ENCODE measurements at regions not wholly inside any gene's neighbourhood (a gene's known extent, or its start where the extent isn't known, plus 50 kb on each side); places are given as distances from the start of the nearest gene placed in this dataset.

DNA sequence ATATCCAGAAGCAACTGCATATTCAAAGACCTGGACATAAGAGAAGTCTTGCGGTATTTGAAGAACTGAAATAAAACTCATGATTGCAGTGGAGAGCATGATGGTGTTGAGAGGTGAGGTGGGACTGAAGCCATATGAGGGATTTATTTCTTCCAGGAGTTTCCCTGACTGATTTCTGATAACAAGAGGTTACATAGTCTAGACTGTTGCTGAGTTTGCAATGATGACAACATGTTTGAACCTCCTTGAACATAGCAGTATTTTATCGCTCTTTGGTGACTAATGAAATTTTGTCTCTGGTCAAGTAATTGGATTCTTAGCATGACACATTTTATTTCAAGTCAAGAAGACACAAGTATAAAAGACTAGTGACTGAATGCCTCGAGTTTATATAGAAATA is 61.8 kb downstream of the ACTBL2 start:
- H3K9me3 ChIP-seq (ENCODE audit: control insufficient read depth, low read length): no peaks in the 10 kb centered on the region
- Mint-ChIP-seq H3K4me3 (no peak overlapping the region), H3K9me3 (no peaks in the 10 kb centered on the region), H3K4me1 (peaks cover 9% of the 10 kb centered on the region), H3K36me3 (ENCODE audit: low read depth) (no peaks in the 10 kb centered on the region), H3K27ac (no peak overlapping the region), H3K27me3 (ENCODE audit: insufficient read depth) (no peaks in the 10 kb centered on the region)
- 83 to 87% methylated on average over 3 of the region's 3 CpGs for WGBS, 2 experiments (ENCODE audit: insufficient coverage in 1 of 2, insufficient read length in 1 of 2)
- TF ChIP-seq, protein P1, sequence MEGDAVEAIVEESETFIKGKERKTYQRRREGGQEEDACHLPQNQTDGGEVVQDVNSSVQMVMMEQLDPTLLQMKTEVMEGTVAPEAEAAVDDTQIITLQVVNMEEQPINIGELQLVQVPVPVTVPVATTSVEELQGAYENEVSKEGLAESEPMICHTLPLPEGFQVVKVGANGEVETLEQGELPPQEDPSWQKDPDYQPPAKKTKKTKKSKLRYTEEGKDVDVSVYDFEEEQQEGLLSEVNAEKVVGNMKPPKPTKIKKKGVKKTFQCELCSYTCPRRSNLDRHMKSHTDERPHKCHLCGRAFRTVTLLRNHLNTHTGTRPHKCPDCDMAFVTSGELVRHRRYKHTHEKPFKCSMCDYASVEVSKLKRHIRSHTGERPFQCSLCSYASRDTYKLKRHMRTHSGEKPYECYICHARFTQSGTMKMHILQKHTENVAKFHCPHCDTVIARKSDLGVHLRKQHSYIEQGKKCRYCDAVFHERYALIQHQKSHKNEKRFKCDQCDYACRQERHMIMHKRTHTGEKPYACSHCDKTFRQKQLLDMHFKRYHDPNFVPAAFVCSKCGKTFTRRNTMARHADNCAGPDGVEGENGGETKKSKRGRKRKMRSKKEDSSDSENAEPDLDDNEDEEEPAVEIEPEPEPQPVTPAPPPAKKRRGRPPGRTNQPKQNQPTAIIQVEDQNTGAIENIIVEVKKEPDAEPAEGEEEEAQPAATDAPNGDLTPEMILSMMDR (conservative IDR thresholded peaks at IDR 0.05): no peak
- no peaks in the 10 kb centered on the region for H3K4me1 ChIP-seq (ENCODE audit: control insufficient read depth, insufficient read depth, low read length)
- no peaks in the 10 kb centered on the region for H3K27me3 ChIP-seq (ENCODE audit: control insufficient read depth, insufficient read depth, low read length, poor library complexity, severe bottlenecking)
- H3K27ac ChIP-seq (ENCODE audit: low read depth, low read length): no peak overlapping the region
- DNase-seq: no peak
- no peaks in the 10 kb centered on the region for H3K36me3 ChIP-seq (ENCODE audit: control insufficient read depth, insufficient read depth, low read length)
- no peak overlapping the region for H3K9ac ChIP-seq (ENCODE audit: extremely low read depth, low read length, poor library complexity, severe bottlenecking)
- no peak overlapping the region for H3K4me3 ChIP-seq (ENCODE audit: low read length)

DNA sequence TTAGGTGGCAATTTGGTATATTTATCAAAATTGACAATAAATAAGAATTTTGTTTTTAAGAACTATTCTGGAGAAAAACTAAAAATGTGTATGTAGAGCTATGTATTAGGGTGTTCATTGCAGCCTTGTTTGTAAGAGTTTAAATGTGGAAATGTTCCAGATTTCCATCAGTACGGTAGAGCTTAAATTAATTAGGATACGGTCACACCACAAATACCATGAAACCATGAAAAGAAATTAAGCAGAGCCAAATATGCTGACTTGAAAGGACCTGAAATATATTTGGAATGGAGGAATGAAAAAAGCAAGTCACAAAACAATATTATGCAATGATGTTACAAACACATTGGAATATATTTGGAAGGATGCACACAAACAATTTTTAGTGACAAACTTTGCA is 64.6 kb downstream of the ACTBL2 start:
- no peaks in the 10 kb centered on the region for H3K36me3 Mint-ChIP-seq (ENCODE audit: low read depth)

DNA sequence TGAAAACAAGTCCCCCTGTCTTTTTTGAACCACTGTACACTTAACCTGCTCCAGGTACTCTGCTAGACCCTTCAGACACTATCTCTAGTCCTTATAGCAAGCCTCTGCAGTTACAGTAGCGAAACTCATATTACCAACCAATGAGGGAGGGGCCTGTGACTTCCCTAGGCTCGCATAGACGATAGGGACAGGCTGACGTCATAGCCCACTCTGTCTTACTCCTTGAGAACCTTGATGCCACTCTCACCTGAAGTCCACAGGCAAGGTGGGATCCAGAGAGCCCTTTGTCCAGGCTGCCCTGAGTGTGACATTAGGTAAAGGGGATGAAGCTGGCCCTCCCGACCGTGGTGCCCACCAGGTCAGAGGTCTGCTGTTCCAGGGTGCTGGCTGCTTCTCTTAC is 65.3 kb downstream of the ACTBL2 start:
- Mint-ChIP-seq H3K4me3 (no peak overlapping the region), H3K36me3 (ENCODE audit: low read depth) (no peaks in the 10 kb centered on the region), H3K27me3 (ENCODE audit: insufficient read depth) (no peaks in the 10 kb centered on the region), H3K4me1 (peaks cover 9% of the 10 kb centered on the region), H3K27ac (no peak overlapping the region), H3K9me3 (no peaks in the 10 kb centered on the region)
- H3K36me3 ChIP-seq (ENCODE audit: control insufficient read depth, insufficient read depth, low read length): no peaks in the 10 kb centered on the region
- H3K27me3 ChIP-seq (ENCODE audit: control insufficient read depth, insufficient read depth, low read length, poor library complexity, severe bottlenecking): no peaks in the 10 kb centered on the region
- WGBS, 2 experiments (ENCODE audit: insufficient coverage in 1 of 2, insufficient read length in 1 of 2): 89 to 90% methylated on average over 4 to 6 of the region's 6 CpGs
- no peaks in the 10 kb centered on the region for H3K4me1 ChIP-seq (ENCODE audit: control insufficient read depth, insufficient read depth, low read length)
- DNase-seq: no peak
- H3K9me3 ChIP-seq (ENCODE audit: control insufficient read depth, low read length): no peaks in the 10 kb centered on the region
- TF ChIP-seq, protein P1 (conservative IDR thresholded peaks at IDR 0.05): no peak
- no peak overlapping the region for H3K27ac ChIP-seq (ENCODE audit: low read depth, low read length)
- H3K9ac ChIP-seq (ENCODE audit: extremely low read depth, low read length, poor library complexity, severe bottlenecking): no peak overlapping the region
- no peak overlapping the region for H3K4me3 ChIP-seq (ENCODE audit: low read length)

More for the DNA sequence above, 64.6 kb downstream of the ACTBL2 start:
- WGBS, 2 experiments (ENCODE audit: insufficient coverage in 1 of 2, insufficient read length in 1 of 2): 86 to 100% methylated on average over 1 to 2 of the region's 2 CpGs
- TF ChIP-seq, protein P1 (conservative IDR thresholded peaks at IDR 0.05): no peak
- no peak for DNase-seq
- Mint-ChIP-seq H3K27me3 (ENCODE audit: insufficient read depth) (no peaks in the 10 kb centered on the region), H3K9me3 (no peaks in the 10 kb centered on the region), H3K27ac (no peak overlapping the region), H3K4me3 (no peak overlapping the region), H3K4me1 (peaks cover 9% of the 10 kb centered on the region)
- Histone ChIP-seq H3K4me1 (ENCODE audit: control insufficient read depth, insufficient read depth, low read length) (no peaks in the 10 kb centered on the region), H3K9ac (ENCODE audit: extremely low read depth, low read length, poor library complexity, severe bottlenecking) (no peak overlapping the region), H3K36me3 (ENCODE audit: control insufficient read depth, insufficient read depth, low read length) (no peaks in the 10 kb centered on the region), H3K27ac (ENCODE audit: low read depth, low read length) (no peak overlapping the region), H3K27me3 (ENCODE audit: control insufficient read depth, insufficient read depth, low read length, poor library complexity, severe bottlenecking) (no peaks in the 10 kb centered on the region), H3K4me3 (ENCODE audit: low read length) (no peak overlapping the region), H3K9me3 (ENCODE audit: control insufficient read depth, low read length) (no peaks in the 10 kb centered on the region)
